HCT116 (cell line): ENCODE measurements at regions not wholly inside any gene's neighbourhood (a gene's known extent, or its start where the extent isn't known, plus 50 kb on each side); places are given as distances from the start of the nearest gene placed in this dataset.

ENCODE experiments used
- ATAC-seq: fragments of 200-7000 bp; cut with Tn5 transposase; 2 replicates; pipeline ENCODE4 v1.9.1; 2020; ENCODE audit warnings: mild to moderate bottlenecking, moderate library complexity
- BruUV-seq: library from RNA; stranded (reverse); fragments of 400-500 nt; replicated peaks from 2 replicates; lab custom pipeline; 2021; lab: Mats Ljungman, UMichigan
- CTCF ChIA-PET: fragments of 300-600 bp; sonication (Branson Sonifier 250); formaldehyde crosslinking; loops from one replicate; lab custom pipeline; 2021; ENCODE audit warnings: antibody characterized with exemption; lab: Charles Lee
- POLR2A ChIA-PET: fragments of 300-600, 350-600 bp; sonication (Branson Sonifier 250); formaldehyde crosslinking; loops from one replicate; lab custom pipeline; 2021; ENCODE audit warnings: antibody characterized with exemption; lab: Charles Lee
- RAD21 ChIA-PET, 2 experiments: fragments of 300-600 bp; sonication (Branson Sonifier 250); formaldehyde crosslinking; loops; one replicate each; lab custom pipeline; 2023; ENCODE audit warnings: low total read pairs in 2 of 2; ENCODE audit not compliant: uncharacterized antibody in 2 of 2, unreplicated experiment in 2 of 2, low non-redundant PET in 1 of 2; lab: Charles Lee
- DNase-seq: peaks from one replicate; pipeline ENCODE4 v3.0.0-alpha.2; 2010; ENCODE audit warnings: low read depth, low spot score
- H2AFZ ChIP-seq: fragments of 200-600 bp; shearing (Covaris generic), sonication (generic); 2 replicates; pipeline ENCODE4 v1.6.1; 2017; ENCODE audit warnings: low read depth, mixed run types, mixed read lengths, antibody characterized with exemption, low read length; ENCODE audit not compliant: poor library complexity, severe bottlenecking
- H3K27ac ChIP-seq: 2 replicates; pipeline ENCODE4 v1.5.1; 2012; ENCODE audit warnings: low read depth, low read length
- H3K27me3 ChIP-seq: fragments of 200-600 bp; sonication (generic); 2 replicates; pipeline ENCODE4 v1.6.1; 2016; ENCODE audit warnings: mixed run types, low read length, mixed read lengths; ENCODE audit not compliant: insufficient read depth
- H3K36me3 ChIP-seq, 2 experiments: fragments of 200-500 bp in 1 of 2; fragments of 200-600 bp in 1 of 2; sonication (Bioruptor generic) in 1 of 2; sonication (generic) in 1 of 2; 2 replicates each; pipeline versions ENCODE4 v1.5.1 to v1.6.1; 2014 to 2016; ENCODE audit warnings: low read length in 2 of 2, inconsistent platforms in 1 of 2, mixed read lengths in 1 of 2, mixed run types in 1 of 2; ENCODE audit not compliant: insufficient read depth in 2 of 2, control insufficient read depth in 1 of 2
- H3K4me1 ChIP-seq, 2 experiments: fragments of 200-600 bp in 1 of 2; sonication (generic) in 1 of 2; 2 replicates each; pipeline versions ENCODE4 v1.5.1 to v1.6.1; 2012 to 2017; ENCODE audit warnings: low read length in 2 of 2, inconsistent platforms in 1 of 2, mild to moderate bottlenecking in 1 of 2, mixed read lengths in 1 of 2, mixed run types in 1 of 2, moderate library complexity in 1 of 2; ENCODE audit not compliant: insufficient read depth in 2 of 2, control insufficient read depth in 1 of 2
- H3K4me2 ChIP-seq: fragments of 200-600 bp; sonication (generic); 2 replicates; pipeline ENCODE4 v1.6.1; 2017; ENCODE audit warnings: mixed run types, low read length, mixed read lengths
- H3K4me3 ChIP-seq, 2 experiments: fragments of 200-600 bp in 1 of 2; sonication (generic) in 1 of 2; replicated peaks in 1 of 2; 2 replicates each; pipeline ENCODE4 v1.5.1; 2011 to 2016; ENCODE audit warnings: low read length in 2 of 2, control low read depth in 1 of 2, low read depth in 1 of 2, mild to moderate bottlenecking in 1 of 2, mixed read lengths in 1 of 2, mixed run types in 1 of 2
- H3K79me2 ChIP-seq: fragments of 200-600 bp; sonication (generic); 2 replicates; pipeline ENCODE4 v1.6.1; 2017; ENCODE audit warnings: mild to moderate bottlenecking, mixed run types, low read length, moderate library complexity, mixed read lengths; ENCODE audit not compliant: insufficient read depth
- H3K9ac ChIP-seq: fragments of 200-600 bp; sonication (generic); 2 replicates; pipeline ENCODE4 v1.6.1; 2016; ENCODE audit warnings: low read length, mixed read lengths
- H3K9me2 ChIP-seq: fragments of 200-600 bp; sonication (generic), shearing (Covaris generic); 2 replicates; pipeline ENCODE4 v1.6.1; 2017; ENCODE audit warnings: mixed run types, mild to moderate bottlenecking, moderate library complexity; ENCODE audit not compliant: insufficient read depth
- H3K9me3 ChIP-seq, 2 experiments: fragments of 200-500 bp in 1 of 2; fragments of 200-600 bp in 1 of 2; sonication (Bioruptor generic) in 1 of 2; sonication (generic) in 1 of 2; 2 replicates each; pipeline ENCODE4 v1.6.1; 2014 to 2017; ENCODE audit warnings: low read length in 2 of 2, mixed read lengths in 2 of 2, inconsistent platforms in 1 of 2, low read depth in 1 of 2, mild to moderate bottlenecking in 1 of 2, mixed run types in 1 of 2, moderate library complexity in 1 of 2; ENCODE audit not compliant: control insufficient read depth in 1 of 2, insufficient read depth in 1 of 2
- H4K20me1 ChIP-seq: fragments of 200-600 bp; sonication (generic), shearing (Covaris generic); 2 replicates; pipeline ENCODE4 v1.6.1; 2017; ENCODE audit warnings: mixed run types, mild to moderate bottlenecking, moderate library complexity; ENCODE audit not compliant: insufficient read depth
- CBX3 ChIP-seq: IDR thresholded peaks from 2 replicates; pipeline ENCODE4 v1.6.1; 2012; ENCODE audit warnings: low read depth
- CTCF ChIP-seq, 3 experiments: fragments of 200-600 bp in 1 of 3; sonication (generic) in 1 of 3; IDR thresholded peaks in 2 of 3; conservative IDR thresholded peaks in 1 of 3; 2 replicates each; pipeline ENCODE4 v1.5.1; 2012 to 2017; ENCODE audit warnings: low read depth in 2 of 3, low read length in 2 of 3, antibody characterized with exemption in 1 of 3, borderline replicate concordance in 1 of 3, control low read depth in 1 of 3, mild to moderate bottlenecking in 1 of 3, mixed read lengths in 1 of 3, mixed run types in 1 of 3, moderate library complexity in 1 of 3; ENCODE audit not compliant: insufficient read depth in 1 of 3
- EGR1 ChIP-seq: IDR thresholded peaks from 2 replicates; pipeline ENCODE4 v1.6.1; 2012; ENCODE audit warnings: low read depth
- EZH2 ChIP-seq: fragments of 200-600 bp; sonication (generic); IDR thresholded peaks from 2 replicates; pipeline ENCODE4 v1.6.1; 2017; ENCODE audit warnings: antibody characterized with exemption, mixed run types
- EZH2phosphoT487 ChIP-seq: fragments of 200-600 bp; IDR thresholded peaks from 2 replicates; pipeline ENCODE4 v1.6.1; 2018; ENCODE audit warnings: antibody characterized with exemption, borderline replicate concordance
- FOSL1 ChIP-seq: IDR thresholded peaks from 2 replicates; pipeline ENCODE4 v1.6.1; 2012; ENCODE audit warnings: low read depth
- JUND ChIP-seq: IDR thresholded peaks from 2 replicates; pipeline ENCODE4 v1.6.1; 2012
- POLR2A ChIP-seq: IDR thresholded peaks from 2 replicates; pipeline ENCODE4 v1.7.0; 2011; ENCODE audit warnings: borderline replicate concordance; ENCODE audit not compliant: insufficient read depth, insufficient read length; ENCODE audit errors: extremely low read depth
- POLR2AphosphoS5 ChIP-seq: IDR thresholded peaks from 2 replicates; pipeline ENCODE4 v1.6.1; 2011; ENCODE audit warnings: mild to moderate bottlenecking, low read depth, low read length, moderate library complexity
- RAD21 ChIP-seq: IDR thresholded peaks from 2 replicates; pipeline ENCODE4 v1.6.1; 2012; ENCODE audit warnings: low read depth, mild to moderate bottlenecking
- SIN3A ChIP-seq: IDR thresholded peaks from 2 replicates; pipeline ENCODE4 v1.6.1; 2012; ENCODE audit warnings: low read depth
- SP1 ChIP-seq: IDR thresholded peaks from 2 replicates; pipeline ENCODE4 v1.6.1; 2012; ENCODE audit warnings: low read depth
- SRF ChIP-seq: IDR thresholded peaks from 2 replicates; pipeline ENCODE4 v1.6.1; 2012; ENCODE audit warnings: low read depth
- YY1 ChIP-seq: IDR thresholded peaks from 2 replicates; pipeline ENCODE4 v1.6.1; 2011; ENCODE audit warnings: low read length, low read depth, moderate library complexity, mild to moderate bottlenecking; ENCODE audit not compliant: insufficient replicate concordance; ENCODE audit errors: extremely low read depth
- ZBTB33 ChIP-seq: IDR thresholded peaks from 2 replicates; pipeline ENCODE4 v1.6.1; 2011; ENCODE audit warnings: mild to moderate bottlenecking, low read length, moderate library complexity; ENCODE audit not compliant: insufficient replicate concordance; ENCODE audit errors: extremely low read depth
- ZFX ChIP-seq: fragments of 450-650 bp; IDR thresholded peaks from 2 replicates; pipeline ENCODE4 v1.6.1; 2017
- ZNF274 ChIP-seq: fragments of 200-500 bp; sonication (Bioruptor generic); IDR thresholded peaks from 2 replicates; pipeline ENCODE4 v1.6.1; 2014; ENCODE audit warnings: mild to moderate bottlenecking, low read depth, low read length, inconsistent platforms
- intact Hi-C: fragments of 100-400 bp; cut with micrococcal nuclease; formaldehyde crosslinking; loops from 2 replicates; pipeline ENCODE4 v1.10.0; 2022
- TF ChIP-seq, protein P1 (sequence below): IDR thresholded peaks from 2 replicates; pipeline ENCODE4 v1.6.1; 2012
- TF ChIP-seq, protein P2 (sequence below): IDR thresholded peaks from 2 replicates; pipeline ENCODE4 v1.6.1; 2012; ENCODE audit warnings: low read depth

- no peak for TF ChIP-seq YY1
- no peak for TF ChIP-seq CBX3
- TF ChIP-seq, protein P1, sequence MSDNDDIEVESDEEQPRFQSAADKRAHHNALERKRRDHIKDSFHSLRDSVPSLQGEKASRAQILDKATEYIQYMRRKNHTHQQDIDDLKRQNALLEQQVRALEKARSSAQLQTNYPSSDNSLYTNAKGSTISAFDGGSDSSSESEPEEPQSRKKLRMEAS, result no peak
- no peak for TF ChIP-seq ZFX
- no peak for TF ChIP-seq SRF
- no peak for TF ChIP-seq CTCF (IDR thresholded peaks at IDR 0.05 in 2 of 3, conservative IDR thresholded peaks at IDR 0.05 in 1 of 3; ENCODE audit: borderline replicate concordance in 1 of 3, insufficient read depth in 1 of 3, low read depth in 2 of 3, low read length in 2 of 3)
Measured at GRCh38 chr12:34391771-34392581, 369.7 kb downstream of the ALG10 start (continued).

DNA sequence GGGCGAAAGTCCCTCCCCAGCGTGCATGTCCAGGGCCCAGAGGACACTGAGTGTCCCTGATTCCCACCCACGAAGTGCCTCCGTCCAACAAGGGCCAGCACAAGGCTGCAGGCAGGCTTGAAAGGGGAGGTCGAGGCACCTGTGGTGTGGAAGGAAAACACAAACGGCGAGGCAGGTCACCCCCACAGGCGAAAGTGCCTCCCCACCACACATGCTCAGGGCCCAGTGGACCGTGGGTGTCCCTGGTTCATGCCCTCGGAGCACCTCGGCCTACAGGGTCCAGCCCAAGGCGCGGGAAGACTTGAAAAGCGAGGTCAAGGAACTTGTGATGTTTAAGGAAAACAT is 370.4 kb downstream of the ALG10 start:
- Histone ChIP-seq H3K36me3 (no peaks in the 10 kb centered on the region), H3K9me3 (no peaks in the 10 kb centered on the region), H3K4me3 (no peak overlapping the region), H3K79me2 (no peaks in the 10 kb centered on the region), H2AFZ (no peak overlapping the region), H4K20me1 (no peaks in the 10 kb centered on the region), H3K27ac (no peak overlapping the region), H3K4me2 (no peak overlapping the region), H3K9ac (no peak overlapping the region), H3K9me2 (no peaks in the 10 kb centered on the region), H3K27me3 (no peaks in the 10 kb centered on the region), H3K4me1 (no peaks in the 10 kb centered on the region)
- no peak for DNase-seq
- RAD21 ChIA-PET, result no interaction called here
- TF ChIP-seq EGR1 (no peak), SP1 (no peak), CBX3 (no peak), POLR2A (no peak), ZNF274 (no peak), RAD21 (no peak), ZBTB33 (no peak), SIN3A (no peak), EZH2phosphoT487 (no peak), EZH2 (no peak), POLR2AphosphoS5 (no peak), FOSL1 (no peak), JUND (no peak), ZFX (no peak)
- TF ChIP-seq, protein P2, sequence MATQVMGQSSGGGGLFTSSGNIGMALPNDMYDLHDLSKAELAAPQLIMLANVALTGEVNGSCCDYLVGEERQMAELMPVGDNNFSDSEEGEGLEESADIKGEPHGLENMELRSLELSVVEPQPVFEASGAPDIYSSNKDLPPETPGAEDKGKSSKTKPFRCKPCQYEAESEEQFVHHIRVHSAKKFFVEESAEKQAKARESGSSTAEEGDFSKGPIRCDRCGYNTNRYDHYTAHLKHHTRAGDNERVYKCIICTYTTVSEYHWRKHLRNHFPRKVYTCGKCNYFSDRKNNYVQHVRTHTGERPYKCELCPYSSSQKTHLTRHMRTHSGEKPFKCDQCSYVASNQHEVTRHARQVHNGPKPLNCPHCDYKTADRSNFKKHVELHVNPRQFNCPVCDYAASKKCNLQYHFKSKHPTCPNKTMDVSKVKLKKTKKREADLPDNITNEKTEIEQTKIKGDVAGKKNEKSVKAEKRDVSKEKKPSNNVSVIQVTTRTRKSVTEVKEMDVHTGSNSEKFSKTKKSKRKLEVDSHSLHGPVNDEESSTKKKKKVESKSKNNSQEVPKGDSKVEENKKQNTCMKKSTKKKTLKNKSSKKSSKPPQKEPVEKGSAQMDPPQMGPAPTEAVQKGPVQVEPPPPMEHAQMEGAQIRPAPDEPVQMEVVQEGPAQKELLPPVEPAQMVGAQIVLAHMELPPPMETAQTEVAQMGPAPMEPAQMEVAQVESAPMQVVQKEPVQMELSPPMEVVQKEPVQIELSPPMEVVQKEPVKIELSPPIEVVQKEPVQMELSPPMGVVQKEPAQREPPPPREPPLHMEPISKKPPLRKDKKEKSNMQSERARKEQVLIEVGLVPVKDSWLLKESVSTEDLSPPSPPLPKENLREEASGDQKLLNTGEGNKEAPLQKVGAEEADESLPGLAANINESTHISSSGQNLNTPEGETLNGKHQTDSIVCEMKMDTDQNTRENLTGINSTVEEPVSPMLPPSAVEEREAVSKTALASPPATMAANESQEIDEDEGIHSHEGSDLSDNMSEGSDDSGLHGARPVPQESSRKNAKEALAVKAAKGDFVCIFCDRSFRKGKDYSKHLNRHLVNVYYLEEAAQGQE, result no peak
- TF ChIP-seq, protein P1, result no peak
- POLR2A ChIA-PET, result no interaction called here
- intact Hi-C loops, result no loop called here
- no peak for ATAC-seq
- BruUV-seq, result no TSS peak
- CTCF ChIA-PET, result no interaction called here
